Thyroid gland (tissue), 4 donors: ENCODE measurements at regions not wholly inside any gene's neighbourhood (a gene's known extent, or its start where the extent isn't known, plus 50 kb on each side); places are given as distances from the start of the nearest gene placed in this dataset.

Source experiments
- DNase-seq, 2 donors: peaks; one replicate each; pipeline ENCODE4 v3.0.0-alpha.2; 2019
- H3K27ac ChIP-seq, 3 donors: fragments of 200-600 bp; sonication (generic); 1 replicate in 2 of 3; 2 replicates in 1 of 3; pipeline ENCODE4 v1.5.1; 2016 to 2019; ENCODE audit warnings: mild to moderate bottlenecking in 1 of 3, moderate library complexity in 1 of 3
- H3K27me3 ChIP-seq: fragments of 200-600 bp; sonication (generic); one replicate; pipeline ENCODE4 v1.5.1; 2019
- H3K36me3 ChIP-seq, 2 donors: fragments of 200-600 bp; sonication (generic); one replicate each; pipeline ENCODE4 v1.5.1; 2016 to 2019
- H3K4me1 ChIP-seq, 2 donors: fragments of 200-600 bp; sonication (generic); one replicate each; pipeline ENCODE4 v1.5.1; 2017 to 2019
- H3K4me3 ChIP-seq, 3 donors: fragments of 200-600 bp; sonication (generic); replicated peaks in 1 of 3; 1 replicate in 2 of 3; 2 replicates in 1 of 3; pipeline ENCODE4 v1.5.1; 2016; ENCODE audit warnings: mild to moderate bottlenecking in 1 of 3
- H3K9me3 ChIP-seq: fragments of 200-600 bp; sonication (generic); one replicate; pipeline ENCODE4 v1.5.1; 2017
- POLR2A ChIP-seq, 2 donors: fragments of 450-650 bp; IDR thresholded peaks; one replicate each; pipeline ENCODE4 v1.6.1; 2017; ENCODE audit warnings: antibody characterized with exemption in 2 of 2, mild to moderate bottlenecking in 2 of 2, moderate library complexity in 1 of 2
- WGBS, 2 donors: methylation state at CpG; one replicate each; pipeline ENCODE4 v1.1.5; 2017; 5-methylcytosine and 5-hydroxymethylcytosine counted together
- intact Hi-C: fragments of 100-400 bp; cut with DNase I; formaldehyde crosslinking; loops from one replicate; pipeline ENCODE4 v1.15.1; 2023
- TF ChIP-seq, protein P1 (sequence below), 6 experiments: fragments of 200-600 bp in 3 of 6; fragments of 450-650 bp in 3 of 6; sonication (generic) in 3 of 6; IDR thresholded peaks; one replicate each; pipeline ENCODE4 v1.5.1; 2016 to 2019; ENCODE audit warnings: antibody characterized with exemption in 6 of 6, mild to moderate bottlenecking in 2 of 6, inconsistent platforms in 1 of 6, moderate library complexity in 1 of 6

DNA sequence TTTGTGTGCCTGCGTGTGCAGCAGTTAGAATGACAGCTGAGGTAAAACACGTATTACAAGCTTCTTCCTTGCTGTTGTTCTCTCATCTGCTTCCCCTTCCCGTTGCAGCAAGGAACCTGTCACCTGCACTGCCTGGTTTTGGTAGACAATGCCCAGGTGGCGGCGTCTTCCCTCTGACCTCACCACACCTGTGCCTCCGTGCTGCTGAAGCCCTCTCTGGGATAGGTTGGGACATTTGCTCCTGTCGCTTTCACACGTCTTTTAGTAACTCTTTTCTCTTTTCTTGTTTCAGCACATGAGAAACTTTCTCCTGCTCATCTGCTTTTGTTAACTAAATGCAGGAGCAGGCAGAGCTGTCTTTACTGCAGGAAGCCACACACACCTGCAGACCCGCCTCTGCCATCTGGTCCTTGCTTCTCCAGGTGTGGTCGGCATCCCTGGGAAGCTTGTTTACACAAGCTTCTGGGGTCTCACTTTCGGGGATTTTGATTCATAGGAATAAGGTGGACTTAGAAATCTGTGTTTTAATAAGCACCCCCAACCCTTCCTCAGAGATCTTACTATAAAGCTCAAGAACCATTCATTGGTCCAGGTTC lies 60.7 kb upstream of the EXOC6 start:
- intact Hi-C loops: no loop called here
- no peak for DNase-seq
- no peaks in the 10 kb centered on the region for H3K9me3 ChIP-seq
- no peaks in the 10 kb centered on the region for H3K27me3 ChIP-seq
- H3K4me1 ChIP-seq: peaks cover 22 to 23% of the 10 kb centered on the region in 2 donors
- no peak overlapping the region for H3K27ac ChIP-seq
- no peaks in the 10 kb centered on the region for H3K36me3 ChIP-seq
- WGBS, 2 donors: 85 to 88% methylated on average over 11 of the region's 11 CpGs
- no peak overlapping the region for H3K4me3 ChIP-seq
- no peak for TF ChIP-seq POLR2A (IDR thresholded peaks at IDR 0.05)
- TF ChIP-seq, protein P1, sequence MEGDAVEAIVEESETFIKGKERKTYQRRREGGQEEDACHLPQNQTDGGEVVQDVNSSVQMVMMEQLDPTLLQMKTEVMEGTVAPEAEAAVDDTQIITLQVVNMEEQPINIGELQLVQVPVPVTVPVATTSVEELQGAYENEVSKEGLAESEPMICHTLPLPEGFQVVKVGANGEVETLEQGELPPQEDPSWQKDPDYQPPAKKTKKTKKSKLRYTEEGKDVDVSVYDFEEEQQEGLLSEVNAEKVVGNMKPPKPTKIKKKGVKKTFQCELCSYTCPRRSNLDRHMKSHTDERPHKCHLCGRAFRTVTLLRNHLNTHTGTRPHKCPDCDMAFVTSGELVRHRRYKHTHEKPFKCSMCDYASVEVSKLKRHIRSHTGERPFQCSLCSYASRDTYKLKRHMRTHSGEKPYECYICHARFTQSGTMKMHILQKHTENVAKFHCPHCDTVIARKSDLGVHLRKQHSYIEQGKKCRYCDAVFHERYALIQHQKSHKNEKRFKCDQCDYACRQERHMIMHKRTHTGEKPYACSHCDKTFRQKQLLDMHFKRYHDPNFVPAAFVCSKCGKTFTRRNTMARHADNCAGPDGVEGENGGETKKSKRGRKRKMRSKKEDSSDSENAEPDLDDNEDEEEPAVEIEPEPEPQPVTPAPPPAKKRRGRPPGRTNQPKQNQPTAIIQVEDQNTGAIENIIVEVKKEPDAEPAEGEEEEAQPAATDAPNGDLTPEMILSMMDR (IDR thresholded peaks at IDR 0.05): no peak

DNA sequence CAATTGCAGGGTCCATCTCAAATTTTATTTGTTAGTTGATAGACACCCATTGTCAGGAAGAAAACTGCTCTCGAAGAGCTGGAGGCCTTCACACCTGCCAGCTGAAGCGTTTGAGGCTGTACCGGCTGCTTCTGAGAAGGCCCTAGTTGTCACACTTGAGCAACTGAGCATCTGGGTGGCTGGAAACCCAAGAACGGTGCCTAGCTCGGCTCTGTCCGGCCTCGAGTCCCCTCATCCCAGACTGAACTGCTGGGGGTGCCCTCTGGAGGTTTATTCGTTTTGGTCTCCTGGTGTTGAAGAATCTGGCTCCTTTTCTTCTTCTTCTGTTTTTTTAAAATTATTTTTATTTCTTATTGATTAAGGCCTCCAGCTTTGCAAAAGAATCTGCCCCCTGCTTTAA lies 59.3 kb upstream of the EXOC6 start:
- H3K27me3 ChIP-seq: no peaks in the 10 kb centered on the region
- DNase-seq: peak; percentile 31 to 45
- H3K9me3 ChIP-seq: no peaks in the 10 kb centered on the region
- intact Hi-C loops: no loop called here
- H3K36me3 ChIP-seq: no peaks in the 10 kb centered on the region
- TF ChIP-seq, protein P1 (IDR thresholded peaks at IDR 0.05): no peak
- TF ChIP-seq POLR2A (IDR thresholded peaks at IDR 0.05): no peak
- 38 to 56% methylated on average over 8 of the region's 8 CpGs for WGBS, 2 donors
- H3K4me1 ChIP-seq: peaks cover 18 to 23% of the 10 kb centered on the region in 2 donors
- H3K4me3 ChIP-seq: no peak overlapping the region
- no peak overlapping the region for H3K27ac ChIP-seq

DNA sequence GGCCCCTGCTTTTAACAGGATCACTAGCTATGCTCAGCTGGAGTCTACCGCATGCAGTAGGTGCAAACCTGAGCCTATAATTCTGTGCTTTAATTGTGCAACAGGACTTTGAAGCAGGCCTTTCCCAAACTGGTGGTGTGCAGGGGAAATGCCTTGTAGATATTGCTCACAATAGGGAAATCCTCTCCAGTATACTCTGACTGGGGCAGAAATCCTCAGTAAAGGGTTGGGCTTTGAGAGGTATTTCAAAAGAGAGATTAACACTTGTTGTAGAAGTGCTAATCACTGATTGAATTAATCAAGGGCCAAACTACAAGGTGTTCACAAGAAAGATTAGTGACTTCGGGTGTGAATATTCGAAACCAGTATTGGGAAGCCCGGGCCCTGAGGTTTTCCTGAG lies 58.5 kb upstream of the EXOC6 start:
- TF ChIP-seq, protein P1 (IDR thresholded peaks at IDR 0.05): no peak
- TF ChIP-seq POLR2A (IDR thresholded peaks at IDR 0.05): no peak
- 79 to 89% methylated on average over 4 of the region's 4 CpGs for WGBS, 2 donors
- DNase-seq: no peak
- H3K27me3 ChIP-seq: no peaks in the 10 kb centered on the region
- no peak overlapping the region for H3K4me3 ChIP-seq
- H3K9me3 ChIP-seq: no peaks in the 10 kb centered on the region
- peaks cover 13 to 15% of the 10 kb centered on the region in 2 donors for H3K4me1 ChIP-seq
- peak overlapping the region in 1 of 3 donors; percentile 11 for H3K27ac ChIP-seq
- no peaks in the 10 kb centered on the region for H3K36me3 ChIP-seq
- intact Hi-C loops: no loop called here

DNA sequence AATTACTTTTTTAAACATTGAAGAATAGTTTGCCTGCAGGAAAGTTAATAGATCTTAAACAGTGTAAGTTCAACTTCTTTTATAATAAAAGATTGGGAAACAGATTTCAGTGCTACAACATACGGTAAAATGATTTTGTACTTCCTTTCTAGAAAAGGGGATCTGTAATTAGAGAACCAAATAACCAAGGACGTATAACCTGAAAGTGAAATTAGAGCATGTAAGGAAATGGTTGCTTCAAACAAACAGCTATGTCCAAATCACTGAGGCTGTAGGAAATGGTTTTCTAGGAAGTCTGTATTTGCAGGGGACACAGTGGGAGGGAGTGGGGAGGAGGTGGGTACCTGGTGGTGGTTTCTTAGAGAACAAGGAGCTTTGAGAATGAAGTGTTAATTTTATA lies 57.9 kb upstream of the EXOC6 start:
- Histone ChIP-seq H3K27me3 (no peaks in the 10 kb centered on the region), H3K27ac (no peak overlapping the region), H3K36me3 (no peaks in the 10 kb centered on the region), H3K4me1 (peaks cover 9 to 10% of the 10 kb centered on the region in 2 donors), H3K4me3 (no peak overlapping the region), H3K9me3 (no peaks in the 10 kb centered on the region)
- no peak for DNase-seq
- WGBS, 2 donors: 50 to 69% methylated on average over 2 of the region's 2 CpGs
- TF ChIP-seq, protein P1 (IDR thresholded peaks at IDR 0.05): no peak
- no peak for TF ChIP-seq POLR2A (IDR thresholded peaks at IDR 0.05)
- intact Hi-C loops: no loop called here

DNA sequence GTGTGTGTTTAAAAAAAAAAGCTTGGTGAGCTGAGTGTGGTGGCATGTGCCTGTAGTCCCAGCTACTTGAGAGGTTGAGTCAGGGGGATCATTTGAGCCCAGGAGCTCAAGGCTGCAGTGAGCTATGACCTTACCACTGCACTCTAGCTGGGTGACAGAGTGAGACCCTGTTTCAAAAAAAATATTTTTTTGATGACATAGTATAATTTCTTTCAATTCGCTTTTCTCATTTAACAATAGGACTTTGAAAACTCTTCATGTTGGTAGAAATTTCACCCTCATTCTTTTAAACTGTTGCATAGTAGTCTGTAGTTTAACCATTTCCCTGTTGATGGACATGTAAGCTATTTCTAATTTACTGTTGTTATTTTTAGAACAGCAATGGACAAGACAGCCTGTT lies 55.7 kb upstream of the EXOC6 start:
- no peak overlapping the region for H3K27ac ChIP-seq
- no peaks in the 10 kb centered on the region for H3K9me3 ChIP-seq
- H3K36me3 ChIP-seq: no peaks in the 10 kb centered on the region
- no peak for TF ChIP-seq POLR2A (IDR thresholded peaks at IDR 0.05)
- H3K27me3 ChIP-seq: no peaks in the 10 kb centered on the region
- no peak for DNase-seq
- WGBS, 2 donors: 98 to 100% methylated on average over 1 of the region's 1 CpG
- intact Hi-C loops: no loop called here
- peaks cover 4 to 5% of the 10 kb centered on the region in 2 donors for H3K4me1 ChIP-seq
- no peak overlapping the region for H3K4me3 ChIP-seq
